ENCODE measurements at regions not wholly inside any gene's neighbourhood (a gene's known extent, or its start where the extent isn't known, plus 50 kb on each side); places are given as distances from the start of the nearest gene placed in this dataset.

- Histone ChIP-seq H3K23ac (ENCODE audit: low read depth, low read length, poor library complexity) (no peak overlapping the region), H3K4ac (ENCODE audit: low read length) (no peak overlapping the region), H2BK15ac (ENCODE audit: low read length) (no peak overlapping the region), H3K79me1 (ENCODE audit: low read depth, low read length) (no peaks in the 10 kb centered on the region), H3K14ac (ENCODE audit: low read length) (no peak overlapping the region), H3K36me3 (replicated peaks in 1 of 2; ENCODE audit: control insufficient read depth in 2 of 2, insufficient read depth in 2 of 2, low read length in 2 of 2) (no peaks in the 10 kb centered on the region), H2AFZ (ENCODE audit: low read length) (no peak overlapping the region), H2AK5ac (ENCODE audit: low read depth, low read length) (no peak overlapping the region), H3K4me1 (ENCODE audit: control insufficient read depth in 2 of 2, insufficient read depth in 1 of 2, low read depth in 1 of 2, low read length in 2 of 2) (no peaks in the 10 kb centered on the region), H3K27me3 (ENCODE audit: control insufficient read depth in 3 of 3, insufficient read depth in 3 of 3, low read depth in 1 of 3, low read length in 3 of 3) (no peaks in the 10 kb centered on the region), H2BK5ac (ENCODE audit: low read length) (no peak overlapping the region), H2BK12ac (ENCODE audit: low read length) (no peak overlapping the region), H3K27ac (replicated peaks; ENCODE audit: low read length) (no peak overlapping the region), H3K18ac (ENCODE audit: low read length) (no peak overlapping the region), H3K9me3 (replicated peaks in 1 of 2; ENCODE audit: control insufficient read depth in 2 of 2, insufficient read depth in 1 of 2, low read depth in 1 of 2, low read length in 2 of 2) (no peaks in the 10 kb centered on the region), H4K8ac (ENCODE audit: low read depth, low read length) (no peak overlapping the region), H3K4me2 (ENCODE audit: insufficient read depth, low read length, poor library complexity, severe bottlenecking) (no peak overlapping the region), H2BK120ac (ENCODE audit: low read depth, low read length) (no peak overlapping the region), H3K9ac (ENCODE audit: low read depth, low read length, poor library complexity) (no peak overlapping the region), H4K91ac (ENCODE audit: low read depth, low read length, poor library complexity) (no peak overlapping the region), H3K4me3 (ENCODE audit: low read length in 2 of 2) (no peak overlapping the region)
- no peak for DNase-seq (ENCODE audit: low spot score)
- no CpG with 5 or more reads among the region's 8 CpGs for WGBS, 2 donors (ENCODE audit: extremely low coverage in 2 of 2, insufficient read length in 2 of 2, insufficient replicate concordance in 1 of 2)
Observed at GRCh38 chr1:96967311-96967710, 245.7 kb downstream of the PTBP2 start.

- WGBS, 2 donors (ENCODE audit: extremely low coverage in 2 of 2, insufficient read length in 2 of 2, insufficient replicate concordance in 1 of 2) = no CpG with 5 or more reads among the region's 7 CpGs
- Histone ChIP-seq H3K18ac (ENCODE audit: low read length) (no peak overlapping the region), H3K4ac (ENCODE audit: low read length) (no peak overlapping the region), H2BK15ac (ENCODE audit: low read length) (no peak overlapping the region), H2BK120ac (ENCODE audit: low read depth, low read length) (no peak overlapping the region), H3K23ac (ENCODE audit: low read depth, low read length, poor library complexity) (no peak overlapping the region), H3K4me1 (ENCODE audit: control insufficient read depth in 2 of 2, insufficient read depth in 1 of 2, low read depth in 1 of 2, low read length in 2 of 2) (no peaks in the 10 kb centered on the region), H4K8ac (ENCODE audit: low read depth, low read length) (no peak overlapping the region), H3K27ac (replicated peaks; ENCODE audit: low read length) (no peak overlapping the region), H2BK12ac (ENCODE audit: low read length) (no peak overlapping the region), H3K9me3 (replicated peaks in 1 of 2; ENCODE audit: control insufficient read depth in 2 of 2, insufficient read depth in 1 of 2, low read depth in 1 of 2, low read length in 2 of 2) (no peaks in the 10 kb centered on the region), H3K4me3 (ENCODE audit: low read length in 2 of 2) (no peak overlapping the region), H3K4me2 (ENCODE audit: insufficient read depth, low read length, poor library complexity, severe bottlenecking) (no peak overlapping the region), H2AFZ (ENCODE audit: low read length) (no peak overlapping the region), H2BK5ac (ENCODE audit: low read length) (no peak overlapping the region), H3K9ac (ENCODE audit: low read depth, low read length, poor library complexity) (no peak overlapping the region), H2AK5ac (ENCODE audit: low read depth, low read length) (no peak overlapping the region), H3K79me1 (ENCODE audit: low read depth, low read length) (no peaks in the 10 kb centered on the region), H3K14ac (ENCODE audit: low read length) (no peak overlapping the region), H3K36me3 (replicated peaks in 1 of 2; ENCODE audit: control insufficient read depth in 2 of 2, insufficient read depth in 2 of 2, low read length in 2 of 2) (no peaks in the 10 kb centered on the region), H4K91ac (ENCODE audit: low read depth, low read length, poor library complexity) (no peak overlapping the region), H3K27me3 (ENCODE audit: control insufficient read depth in 3 of 3, insufficient read depth in 3 of 3, low read depth in 1 of 3, low read length in 3 of 3) (no peaks in the 10 kb centered on the region)
- no peak for DNase-seq (ENCODE audit: low spot score)
Observed at GRCh38 chr1:96968541-96968940, 247.0 kb downstream of the PTBP2 start.

GRCh38 chr1:96968983-96969382 is 247.4 kb downstream of the PTBP2 start:
- DNase-seq (ENCODE audit: low spot score) = no peak
- Histone ChIP-seq H3K23ac (ENCODE audit: low read depth, low read length, poor library complexity) (no peak overlapping the region), H3K36me3 (replicated peaks in 1 of 2; ENCODE audit: control insufficient read depth in 2 of 2, insufficient read depth in 2 of 2, low read length in 2 of 2) (no peaks in the 10 kb centered on the region), H2BK12ac (ENCODE audit: low read length) (no peak overlapping the region), H3K4ac (ENCODE audit: low read length) (no peak overlapping the region), H2AFZ (ENCODE audit: low read length) (no peak overlapping the region), H3K79me1 (ENCODE audit: low read depth, low read length) (no peaks in the 10 kb centered on the region), H4K8ac (ENCODE audit: low read depth, low read length) (no peak overlapping the region), H3K14ac (ENCODE audit: low read length) (no peak overlapping the region), H2AK5ac (ENCODE audit: low read depth, low read length) (no peak overlapping the region), H3K9ac (ENCODE audit: low read depth, low read length, poor library complexity) (no peak overlapping the region), H2BK120ac (ENCODE audit: low read depth, low read length) (no peak overlapping the region), H3K18ac (ENCODE audit: low read length) (no peak overlapping the region), H4K91ac (ENCODE audit: low read depth, low read length, poor library complexity) (no peak overlapping the region), H3K27ac (replicated peaks; ENCODE audit: low read length) (no peak overlapping the region), H2BK15ac (ENCODE audit: low read length) (no peak overlapping the region), H3K4me3 (ENCODE audit: low read length in 2 of 2) (no peak overlapping the region), H3K9me3 (replicated peaks in 1 of 2; ENCODE audit: control insufficient read depth in 2 of 2, insufficient read depth in 1 of 2, low read depth in 1 of 2, low read length in 2 of 2) (no peaks in the 10 kb centered on the region), H2BK5ac (ENCODE audit: low read length) (no peak overlapping the region), H3K27me3 (ENCODE audit: control insufficient read depth in 3 of 3, insufficient read depth in 3 of 3, low read depth in 1 of 3, low read length in 3 of 3) (no peaks in the 10 kb centered on the region), H3K4me1 (ENCODE audit: control insufficient read depth in 2 of 2, insufficient read depth in 1 of 2, low read depth in 1 of 2, low read length in 2 of 2) (no peaks in the 10 kb centered on the region), H3K4me2 (ENCODE audit: insufficient read depth, low read length, poor library complexity, severe bottlenecking) (no peak overlapping the region)
- WGBS, 2 donors (ENCODE audit: extremely low coverage in 2 of 2, insufficient read length in 2 of 2, insufficient replicate concordance in 1 of 2) = no CpG with 5 or more reads among the region's 4 CpGs

GRCh38 chr1:96969656-96970163 is 248.1 kb downstream of the PTBP2 start:
- no peak for DNase-seq (ENCODE audit: low spot score)
- Histone ChIP-seq H3K23ac (ENCODE audit: low read depth, low read length, poor library complexity) (no peak overlapping the region), H3K4me1 (ENCODE audit: control insufficient read depth in 2 of 2, insufficient read depth in 1 of 2, low read depth in 1 of 2, low read length in 2 of 2) (no peaks in the 10 kb centered on the region)

More at GRCh38 chr1:96969656-96970163, 248.1 kb downstream of the PTBP2 start:
- Histone ChIP-seq H3K4me3 (ENCODE audit: low read length in 2 of 2) (no peak overlapping the region), H2BK15ac (ENCODE audit: low read length) (no peak overlapping the region), H3K36me3 (replicated peaks in 1 of 2; ENCODE audit: control insufficient read depth in 2 of 2, insufficient read depth in 2 of 2, low read length in 2 of 2) (no peaks in the 10 kb centered on the region), H4K91ac (ENCODE audit: low read depth, low read length, poor library complexity) (no peak overlapping the region), H3K79me1 (ENCODE audit: low read depth, low read length) (no peaks in the 10 kb centered on the region), H2AFZ (ENCODE audit: low read length) (no peak overlapping the region), H3K27me3 (ENCODE audit: control insufficient read depth in 3 of 3, insufficient read depth in 3 of 3, low read depth in 1 of 3, low read length in 3 of 3) (no peaks in the 10 kb centered on the region), H2BK120ac (ENCODE audit: low read depth, low read length) (no peak overlapping the region), H2BK12ac (ENCODE audit: low read length) (no peak overlapping the region), H2BK5ac (ENCODE audit: low read length) (no peak overlapping the region), H3K9me3 (replicated peaks in 1 of 2; ENCODE audit: control insufficient read depth in 2 of 2, insufficient read depth in 1 of 2, low read depth in 1 of 2, low read length in 2 of 2) (no peaks in the 10 kb centered on the region), H3K9ac (ENCODE audit: low read depth, low read length, poor library complexity) (no peak overlapping the region), H3K27ac (replicated peaks; ENCODE audit: low read length) (no peak overlapping the region), H3K18ac (ENCODE audit: low read length) (no peak overlapping the region), H4K8ac (ENCODE audit: low read depth, low read length) (no peak overlapping the region), H3K4ac (ENCODE audit: low read length) (no peak overlapping the region), H3K14ac (ENCODE audit: low read length) (no peak overlapping the region), H3K4me2 (ENCODE audit: insufficient read depth, low read length, poor library complexity, severe bottlenecking) (no peak overlapping the region), H2AK5ac (ENCODE audit: low read depth, low read length) (no peak overlapping the region)
- WGBS, 2 donors (ENCODE audit: extremely low coverage in 2 of 2, insufficient read length in 2 of 2, insufficient replicate concordance in 1 of 2) = no CpG with 5 or more reads among the region's 1 CpG

All from neuronal stem cell (in vitro differentiated cells).